ENCODE measurements at regions not wholly inside any gene's neighbourhood (a gene's known extent, or its start where the extent isn't known, plus 50 kb on each side); places are given as distances from the start of the nearest gene placed in this dataset.

DNA sequence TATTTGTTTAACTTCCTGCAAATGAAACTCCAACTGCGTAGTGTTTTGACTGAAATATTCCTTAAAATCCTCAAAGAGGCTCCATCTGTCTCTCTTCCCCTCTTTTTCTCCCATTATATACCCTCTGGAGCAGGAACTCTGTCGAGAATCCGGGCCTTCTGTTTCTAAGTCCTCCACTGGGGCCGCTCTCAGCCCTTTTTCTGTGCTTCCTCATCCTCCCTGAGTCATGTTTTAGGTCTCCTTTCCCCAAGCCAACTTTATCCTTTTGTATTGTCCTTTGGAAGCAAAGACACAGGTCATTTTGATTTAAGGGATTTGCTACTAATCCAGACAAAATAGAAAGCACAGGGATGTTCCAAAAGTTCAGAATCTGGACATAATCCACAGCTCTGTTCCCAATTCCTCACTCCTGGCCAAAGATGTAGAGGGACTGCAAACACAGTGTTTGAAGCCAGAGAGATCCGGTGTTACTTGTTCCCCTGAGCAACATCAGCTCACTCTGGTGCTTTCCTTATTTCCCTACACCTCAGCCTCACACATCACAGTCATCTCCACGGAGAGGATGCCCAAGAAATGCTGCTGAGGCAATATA is 131.0 kb upstream of the KLF3 start:
- TF ChIP-seq ZNF274 (IDR thresholded peaks at IDR 0.05; ENCODE audit: low read depth, low read length) (no peak), YY1 (IDR thresholded peaks at IDR 0.05; ENCODE audit: insufficient read depth, insufficient read length) (no peak)
